ENCODE measurements at regions not wholly inside any gene's neighbourhood (a gene's known extent, or its start where the extent isn't known, plus 50 kb on each side); places are given as distances from the start of the nearest gene placed in this dataset.

- no peak for DNase-seq (ENCODE audit: low read depth, low spot score)
- H3K27ac ChIP-seq (ENCODE audit: low read length), result no peak overlapping the region
- H3K9me3 ChIP-seq (ENCODE audit: control insufficient read depth, insufficient read depth, low read depth, low read length), result no peaks in the 10 kb centered on the region
- no peaks in the 10 kb centered on the region for H3K36me3 ChIP-seq (ENCODE audit: control insufficient read depth, insufficient read depth, low read length)
- CTCF ChIA-PET, result no interaction called here
- no peaks in the 10 kb centered on the region for H3K4me1 ChIP-seq (ENCODE audit: control insufficient read depth, insufficient read depth, low read length)
- no peak for ATAC-seq
- no peak overlapping the region for H3K4me3 ChIP-seq (ENCODE audit: low read depth in 2 of 2, low read length in 2 of 2)
- intact Hi-C loops (cut with micrococcal nuclease; ENCODE audit: unreplicated experiment), result no loop called here
- BruUV-seq (replicated peaks), result no TSS peak
- TF ChIP-seq CTCF (IDR thresholded peaks at IDR 0.05), result no peak
- no peak for TF ChIP-seq SIN3A (IDR thresholded peaks at IDR 0.05; ENCODE audit: borderline replicate concordance, insufficient read depth, low read depth, low read length)
- TF ChIP-seq REST (IDR thresholded peaks at IDR 0.05; ENCODE audit: insufficient read depth in 1 of 2, low read depth in 2 of 2, low read length in 1 of 2), result no peak
- TF ChIP-seq TCF7L2 (IDR thresholded peaks at IDR 0.05; ENCODE audit: low read depth, low read length), result no peak
- TF ChIP-seq POLR2AphosphoS5 (IDR thresholded peaks at IDR 0.05; ENCODE audit: low read depth, low read length), result no peak
- POLR2A ChIA-PET, result no interaction called here
- in situ Hi-C loops (cut with HindIII; ENCODE audit: low pct_unique_long_range_greater_than_20kb, low sequenced_read_pairs), result no loop called here
- H3K27me3 ChIP-seq (ENCODE audit: control insufficient read depth, insufficient read depth, low read length), result no peaks in the 10 kb centered on the region
Measured at GRCh38 chr11:29756871-29757270, 260.0 kb downstream of the KCNA4 start.

GRCh38 chr11:29755474-29755873 lies 261.4 kb downstream of the KCNA4 start:
- intact Hi-C loops (cut with micrococcal nuclease; ENCODE audit: unreplicated experiment) (no loop called here), in situ Hi-C loops (cut with HindIII; ENCODE audit: low pct_unique_long_range_greater_than_20kb, low sequenced_read_pairs) (no loop called here)
- CTCF ChIA-PET, result no interaction called here
- Histone ChIP-seq H3K4me3 (ENCODE audit: low read depth in 2 of 2, low read length in 2 of 2) (no peak overlapping the region), H3K27me3 (ENCODE audit: control insufficient read depth, insufficient read depth, low read length) (no peaks in the 10 kb centered on the region), H3K4me1 (ENCODE audit: control insufficient read depth, insufficient read depth, low read length) (no peaks in the 10 kb centered on the region), H3K27ac (ENCODE audit: low read length) (no peak overlapping the region), H3K36me3 (ENCODE audit: control insufficient read depth, insufficient read depth, low read length) (no peaks in the 10 kb centered on the region), H3K9me3 (ENCODE audit: control insufficient read depth, insufficient read depth, low read depth, low read length) (no peaks in the 10 kb centered on the region)
- no peak for DNase-seq (ENCODE audit: low read depth, low spot score)
- no TSS peak for BruUV-seq (replicated peaks)
- POLR2A ChIA-PET, result no interaction called here
- no peak for ATAC-seq
- TF ChIP-seq SIN3A (IDR thresholded peaks at IDR 0.05; ENCODE audit: borderline replicate concordance, insufficient read depth, low read depth, low read length) (no peak), TCF7L2 (IDR thresholded peaks at IDR 0.05; ENCODE audit: low read depth, low read length) (no peak), POLR2AphosphoS5 (IDR thresholded peaks at IDR 0.05; ENCODE audit: low read depth, low read length) (no peak), CTCF (IDR thresholded peaks at IDR 0.05) (no peak), REST (IDR thresholded peaks at IDR 0.05; ENCODE audit: insufficient read depth in 1 of 2, low read depth in 2 of 2, low read length in 1 of 2) (no peak)
